ENCODE measurements at regions not wholly inside any gene's neighbourhood (a gene's known extent, or its start where the extent isn't known, plus 50 kb on each side); places are given as distances from the start of the nearest gene placed in this dataset.

- TF ChIP-seq POLR2A (IDR thresholded peaks at IDR 0.05) (no peak), CTCF (IDR thresholded peaks at IDR 0.05) (no peak)
Observed at GRCh38 chrX:46279214-46279924, 265.9 kb downstream of the ZNF674 start.
